ENCODE measurements at regions not wholly inside any gene's neighbourhood (a gene's known extent, or its start where the extent isn't known, plus 50 kb on each side); places are given as distances from the start of the nearest gene placed in this dataset.

GRCh38 chr3:13934315-13934714 lies 54.4 kb upstream of the WNT7A start:
- dilution Hi-C loops (cut with MboI; ENCODE audit: extremely low pct_ligation_motif_present, low sequenced_read_pairs) (no loop called here), intact Hi-C loops (cut with micrococcal nuclease) (no loop called here)
- H3K27me3 ChIP-seq (ENCODE audit: control insufficient read depth in 2 of 2, insufficient read depth in 2 of 2, low read length in 2 of 2), result no peaks in the 10 kb centered on the region
- H3K27ac ChIP-seq (ENCODE audit: insufficient read depth, low read depth, low read length), result no peak overlapping the region
- H3K36me3 ChIP-seq (ENCODE audit: control insufficient read depth in 2 of 2, extremely low read depth in 1 of 2, insufficient read depth in 2 of 2, low read length in 2 of 2), result no peaks in the 10 kb centered on the region
- H4K20me1 ChIP-seq (replicated peaks; ENCODE audit: control insufficient read depth, extremely low read depth, insufficient read depth, low read length), result no peaks in the 10 kb centered on the region
- DNase-seq (ENCODE audit: low read depth, low spot score) (no peak), FAIRE-seq (no peak)
- H3K9me1 ChIP-seq (replicated peaks; ENCODE audit: control insufficient read depth, extremely low read depth, insufficient read depth, low read length), result no peaks in the 10 kb centered on the region
- no TSS peak for BruUV-seq (replicated peaks)
- H3K4me2 ChIP-seq (ENCODE audit: insufficient read depth, low read length), result no peak overlapping the region
- H3K4me1 ChIP-seq (ENCODE audit: control insufficient read depth, extremely low read depth, insufficient read depth, low read length), result no peaks in the 10 kb centered on the region
- H2AFZ ChIP-seq (ENCODE audit: low read depth, low read length), result no peak overlapping the region
- no peak overlapping the region for H3K4me3 ChIP-seq (replicated peaks in 1 of 3; ENCODE audit: insufficient read depth in 1 of 3, low read depth in 1 of 3, low read length in 3 of 3)
- CTCF ChIA-PET, result no interaction called here
- POLR2A ChIA-PET, result no interaction called here
- H3K9ac ChIP-seq (replicated peaks; ENCODE audit: extremely low read depth, insufficient read depth, low read length), result no peak overlapping the region
- TF ChIP-seq POLR2AphosphoS5 (IDR thresholded peaks at IDR 0.05; ENCODE audit: insufficient read depth, low read depth, low read length), result no peak
- TF ChIP-seq GATA2 (IDR thresholded peaks at IDR 0.05; ENCODE audit: insufficient read depth, insufficient read length, low read depth, low read length), result no peak
- TF ChIP-seq EZH2 (IDR thresholded peaks at IDR 0.05; ENCODE audit: borderline replicate concordance, low read depth, low read length, severe bottlenecking), result no peak
- H3K79me2 ChIP-seq (ENCODE audit: control insufficient read depth, insufficient read depth, low read length), result no peaks in the 10 kb centered on the region
- H3K9me3 ChIP-seq (replicated peaks; ENCODE audit: control insufficient read depth, insufficient read depth, low read length), result no peaks in the 10 kb centered on the region

GRCh38 chr3:13932578-13933295 lies 52.9 kb upstream of the WNT7A start:
- no peaks in the 10 kb centered on the region for H3K79me2 ChIP-seq (ENCODE audit: control insufficient read depth, insufficient read depth, low read length)
- no peaks in the 10 kb centered on the region for H3K9me1 ChIP-seq (replicated peaks; ENCODE audit: control insufficient read depth, extremely low read depth, insufficient read depth, low read length)
- no peaks in the 10 kb centered on the region for H3K36me3 ChIP-seq (ENCODE audit: control insufficient read depth in 2 of 2, extremely low read depth in 1 of 2, insufficient read depth in 2 of 2, low read length in 2 of 2)
- no peak for DNase-seq (ENCODE audit: low read depth, low spot score)
- H3K4me1 ChIP-seq (ENCODE audit: control insufficient read depth, extremely low read depth, insufficient read depth, low read length), result no peaks in the 10 kb centered on the region
- no peaks in the 10 kb centered on the region for H3K9me3 ChIP-seq (replicated peaks; ENCODE audit: control insufficient read depth, insufficient read depth, low read length)
- H2AFZ ChIP-seq (ENCODE audit: low read depth, low read length), result peak overlapping the region; percentile 17
- H4K20me1 ChIP-seq (replicated peaks; ENCODE audit: control insufficient read depth, extremely low read depth, insufficient read depth, low read length), result no peaks in the 10 kb centered on the region
- BruUV-seq (replicated peaks), result no TSS peak
- H3K27me3 ChIP-seq (ENCODE audit: control insufficient read depth in 2 of 2, insufficient read depth in 2 of 2, low read length in 2 of 2), result no peaks in the 10 kb centered on the region
- CTCF ChIA-PET, result no interaction called here
- no peak overlapping the region for H3K4me2 ChIP-seq (ENCODE audit: insufficient read depth, low read length)
- H3K4me3 ChIP-seq (replicated peaks in 1 of 3; ENCODE audit: insufficient read depth in 1 of 3, low read depth in 1 of 3, low read length in 3 of 3), result no peak overlapping the region
- POLR2A ChIA-PET, result interaction anchor here (0.6 kb wide), 1 partner anchor 453 kb away, joined by 5 read pairs; the partner anchor contains the start of gene HDAC11
- H3K27ac ChIP-seq (ENCODE audit: insufficient read depth, low read depth, low read length), result no peak overlapping the region
- intact Hi-C loops (cut with micrococcal nuclease), result no loop called here
- H3K9ac ChIP-seq (replicated peaks; ENCODE audit: extremely low read depth, insufficient read depth, low read length), result no peak overlapping the region
- FAIRE-seq, result no peak
- dilution Hi-C loops (cut with MboI; ENCODE audit: extremely low pct_ligation_motif_present, low sequenced_read_pairs), result no loop called here
- TF ChIP-seq POLR2A (IDR thresholded peaks at IDR 0.05; ENCODE audit: low read depth, low read length) (no peak), FOS (IDR thresholded peaks at IDR 0.05; ENCODE audit: borderline replicate concordance, insufficient read depth, low read length) (no peak), POLR2AphosphoS5 (IDR thresholded peaks at IDR 0.05; ENCODE audit: insufficient read depth, low read depth, low read length) (no peak), EZH2 (IDR thresholded peaks at IDR 0.05; ENCODE audit: borderline replicate concordance, low read depth, low read length, severe bottlenecking) (no peak), MAX (IDR thresholded peaks at IDR 0.05; ENCODE audit: insufficient read depth, insufficient read length) (no peak), GATA2 (IDR thresholded peaks at IDR 0.05; ENCODE audit: insufficient read depth, insufficient read length, low read depth, low read length) (no peak), JUN (IDR thresholded peaks at IDR 0.05; ENCODE audit: borderline replicate concordance, insufficient read depth, insufficient read length, low read depth) (no peak), MYC (IDR thresholded peaks at IDR 0.05; ENCODE audit: low read depth, low read length) (no peak), CTCF (IDR thresholded peaks at IDR 0.05; ENCODE audit: extremely low read depth in 1 of 2, insufficient read depth in 1 of 2, low read depth in 1 of 2, low read length in 2 of 2) (no peak)

All from endothelial cell of umbilical vein (primary cell).